Gastrocnemius medialis (tissue), 4 donors: ENCODE measurements at regions not wholly inside any gene's neighbourhood (a gene's known extent, or its start where the extent isn't known, plus 50 kb on each side); places are given as distances from the start of the nearest gene placed in this dataset.

Experiments
- CTCF ChIP-seq, 5 experiments: fragments of 450-650 bp in 3 of 5; fragments of 200-600 bp in 2 of 5; sonication (generic) in 2 of 5; IDR thresholded peaks in 4 of 5; conservative IDR thresholded peaks in 1 of 5; 1 replicate in 4 of 5; 2 replicates in 1 of 5; pipeline ENCODE4 v1.5.1; 2016 to 2019; ENCODE audit warnings: antibody characterized with exemption in 5 of 5, mild to moderate bottlenecking in 3 of 5, moderate library complexity in 3 of 5
- POLR2A ChIP-seq, 2 donors: fragments of 450-650 bp; IDR thresholded peaks; one replicate each; pipeline ENCODE4 v1.6.1; 2017; ENCODE audit warnings: antibody characterized with exemption in 2 of 2, mild to moderate bottlenecking in 2 of 2, moderate library complexity in 2 of 2

- TF ChIP-seq POLR2A (IDR thresholded peaks at IDR 0.05) (no peak), CTCF (IDR thresholded peaks at IDR 0.05 in 4 of 5, conservative IDR thresholded peaks at IDR 0.05 in 1 of 5) (no peak)
Observed at GRCh38 chr13:99733346-99733745, 232.1 kb downstream of the TM9SF2 start.
